ENCODE measurements at regions not wholly inside any gene's neighbourhood (a gene's known extent, or its start where the extent isn't known, plus 50 kb on each side); places are given as distances from the start of the nearest gene placed in this dataset.
"Not testable (repeated sequence)": the region's sequence is repeated elsewhere in the genome, so short reads cannot be mapped to it uniquely, and the experiment has no call there.

- no peak for DNase-seq
These were observed 100.2 kb upstream of the CDYL start for GRCh38 chr6:4676016-4676415.

GRCh38 chr6:4675121-4675520, 101.1 kb upstream of the CDYL start:
- DNase-seq: no peak

GRCh38 chr6:4673861-4674260, 102.3 kb upstream of the CDYL start:
- DNase-seq: no peak

- no peak for DNase-seq
These were observed 103.4 kb upstream of the CDYL start for GRCh38 chr6:4672772-4673171.

- no peak for DNase-seq
These were observed 104.6 kb upstream of the CDYL start for GRCh38 chr6:4671587-4672115.

- DNase-seq: no peak
These were observed 105.3 kb upstream of the CDYL start for GRCh38 chr6:4670824-4671409.

GRCh38 chr6:4670290-4670689, 105.9 kb upstream of the CDYL start:
- no peak for DNase-seq

- DNase-seq: no peak
These were observed 107.7 kb upstream of the CDYL start for GRCh38 chr6:4668271-4669179.

- no peak for DNase-seq
These were observed 108.6 kb upstream of the CDYL start for GRCh38 chr6:4667591-4667990.

- DNase-seq: no peak
These were observed 109.2 kb upstream of the CDYL start for GRCh38 chr6:4666886-4667513.

GRCh38 chr6:4665489-4666417, 110.5 kb upstream of the CDYL start:
- no peak for DNase-seq

- no peak for DNase-seq
These were observed 111.3 kb upstream of the CDYL start for GRCh38 chr6:4664911-4665310.

- DNase-seq: no peak
These were observed 112.0 kb upstream of the CDYL start for GRCh38 chr6:4664117-4664626.

- DNase-seq: no peak
These were observed 113.3 kb upstream of the CDYL start for GRCh38 chr6:4662886-4663285.

GRCh38 chr6:4661391-4661790, 114.8 kb upstream of the CDYL start:
- DNase-seq: no peak

GRCh38 chr6:4660377-4661321, 115.6 kb upstream of the CDYL start:
- DNase-seq: no peak

GRCh38 chr6:4659719-4660118, 116.5 kb upstream of the CDYL start:
- not testable (repeated sequence) for DNase-seq

- DNase-seq: no peak
These were observed 117.7 kb upstream of the CDYL start for GRCh38 chr6:4658486-4658885.

- DNase-seq: no peak
These were observed 120.1 kb upstream of the CDYL start for GRCh38 chr6:4656106-4656505.

- DNase-seq: no peak
These were observed 120.8 kb upstream of the CDYL start for GRCh38 chr6:4655196-4656025.

All from activated effector memory CD4-positive, alpha-beta T cell treated with anti-CD3 and anti-CD28 coated beads, Interleukin-2, amount 50 U/mL, for 16 hours (primary cell).